ENCODE measurements at regions not wholly inside any gene's neighbourhood (a gene's known extent, or its start where the extent isn't known, plus 50 kb on each side); places are given as distances from the start of the nearest gene placed in this dataset.

DNA sequence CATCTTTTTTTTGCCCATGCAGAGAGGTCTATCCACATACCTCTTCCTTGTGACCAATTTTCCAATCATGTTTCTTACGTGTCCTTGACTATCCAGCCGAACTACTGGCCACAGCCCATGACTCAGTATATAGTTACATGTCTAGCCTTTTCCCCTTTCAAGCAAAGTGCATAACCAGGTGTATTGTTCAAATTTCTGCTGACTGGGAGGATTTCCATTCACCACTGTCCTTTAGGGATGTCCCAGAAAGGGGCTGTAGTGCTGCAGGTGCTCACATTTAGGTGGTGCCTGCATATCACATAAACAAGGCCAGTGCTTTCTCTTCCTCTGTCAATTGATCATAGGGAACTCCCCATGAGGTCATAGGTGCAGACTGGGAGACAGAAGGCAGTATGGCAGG, 69.4 kb upstream of the ALDH1A3 start (continued):
- TF ChIP-seq, protein P1, sequence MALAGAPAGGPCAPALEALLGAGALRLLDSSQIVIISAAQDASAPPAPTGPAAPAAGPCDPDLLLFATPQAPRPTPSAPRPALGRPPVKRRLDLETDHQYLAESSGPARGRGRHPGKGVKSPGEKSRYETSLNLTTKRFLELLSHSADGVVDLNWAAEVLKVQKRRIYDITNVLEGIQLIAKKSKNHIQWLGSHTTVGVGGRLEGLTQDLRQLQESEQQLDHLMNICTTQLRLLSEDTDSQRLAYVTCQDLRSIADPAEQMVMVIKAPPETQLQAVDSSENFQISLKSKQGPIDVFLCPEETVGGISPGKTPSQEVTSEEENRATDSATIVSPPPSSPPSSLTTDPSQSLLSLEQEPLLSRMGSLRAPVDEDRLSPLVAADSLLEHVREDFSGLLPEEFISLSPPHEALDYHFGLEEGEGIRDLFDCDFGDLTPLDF (CRISPR knock-in tag; IDR thresholded peaks at IDR 0.05) = no peak
- TF ChIP-seq CREB5 (CRISPR knock-in tag; IDR thresholded peaks at IDR 0.05) = no peak
- TF ChIP-seq MBD1 (CRISPR knock-in tag; IDR thresholded peaks at IDR 0.05) = no peak

- 5% methylated on average over 2 of the region's 2 CpGs for WGBS (ENCODE audit: insufficient coverage, low coverage, missing lambda C conversion rate)
- no peak overlapping the region for H2AFZ ChIP-seq (ENCODE audit: low read depth, low read length)
- H4K20me1 ChIP-seq (replicated peaks; ENCODE audit: control insufficient read depth, insufficient read depth, low read length) = no peaks in the 10 kb centered on the region
- TF ChIP-seq, protein P2, sequence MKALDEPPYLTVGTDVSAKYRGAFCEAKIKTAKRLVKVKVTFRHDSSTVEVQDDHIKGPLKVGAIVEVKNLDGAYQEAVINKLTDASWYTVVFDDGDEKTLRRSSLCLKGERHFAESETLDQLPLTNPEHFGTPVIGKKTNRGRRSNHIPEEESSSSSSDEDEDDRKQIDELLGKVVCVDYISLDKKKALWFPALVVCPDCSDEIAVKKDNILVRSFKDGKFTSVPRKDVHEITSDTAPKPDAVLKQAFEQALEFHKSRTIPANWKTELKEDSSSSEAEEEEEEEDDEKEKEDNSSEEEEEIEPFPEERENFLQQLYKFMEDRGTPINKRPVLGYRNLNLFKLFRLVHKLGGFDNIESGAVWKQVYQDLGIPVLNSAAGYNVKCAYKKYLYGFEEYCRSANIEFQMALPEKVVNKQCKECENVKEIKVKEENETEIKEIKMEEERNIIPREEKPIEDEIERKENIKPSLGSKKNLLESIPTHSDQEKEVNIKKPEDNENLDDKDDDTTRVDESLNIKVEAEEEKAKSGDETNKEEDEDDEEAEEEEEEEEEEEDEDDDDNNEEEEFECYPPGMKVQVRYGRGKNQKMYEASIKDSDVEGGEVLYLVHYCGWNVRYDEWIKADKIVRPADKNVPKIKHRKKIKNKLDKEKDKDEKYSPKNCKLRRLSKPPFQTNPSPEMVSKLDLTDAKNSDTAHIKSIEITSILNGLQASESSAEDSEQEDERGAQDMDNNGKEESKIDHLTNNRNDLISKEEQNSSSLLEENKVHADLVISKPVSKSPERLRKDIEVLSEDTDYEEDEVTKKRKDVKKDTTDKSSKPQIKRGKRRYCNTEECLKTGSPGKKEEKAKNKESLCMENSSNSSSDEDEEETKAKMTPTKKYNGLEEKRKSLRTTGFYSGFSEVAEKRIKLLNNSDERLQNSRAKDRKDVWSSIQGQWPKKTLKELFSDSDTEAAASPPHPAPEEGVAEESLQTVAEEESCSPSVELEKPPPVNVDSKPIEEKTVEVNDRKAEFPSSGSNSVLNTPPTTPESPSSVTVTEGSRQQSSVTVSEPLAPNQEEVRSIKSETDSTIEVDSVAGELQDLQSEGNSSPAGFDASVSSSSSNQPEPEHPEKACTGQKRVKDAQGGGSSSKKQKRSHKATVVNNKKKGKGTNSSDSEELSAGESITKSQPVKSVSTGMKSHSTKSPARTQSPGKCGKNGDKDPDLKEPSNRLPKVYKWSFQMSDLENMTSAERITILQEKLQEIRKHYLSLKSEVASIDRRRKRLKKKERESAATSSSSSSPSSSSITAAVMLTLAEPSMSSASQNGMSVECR (CRISPR knock-in tag; IDR thresholded peaks at IDR 0.05) = no peak
- TF ChIP-seq, protein P3, sequence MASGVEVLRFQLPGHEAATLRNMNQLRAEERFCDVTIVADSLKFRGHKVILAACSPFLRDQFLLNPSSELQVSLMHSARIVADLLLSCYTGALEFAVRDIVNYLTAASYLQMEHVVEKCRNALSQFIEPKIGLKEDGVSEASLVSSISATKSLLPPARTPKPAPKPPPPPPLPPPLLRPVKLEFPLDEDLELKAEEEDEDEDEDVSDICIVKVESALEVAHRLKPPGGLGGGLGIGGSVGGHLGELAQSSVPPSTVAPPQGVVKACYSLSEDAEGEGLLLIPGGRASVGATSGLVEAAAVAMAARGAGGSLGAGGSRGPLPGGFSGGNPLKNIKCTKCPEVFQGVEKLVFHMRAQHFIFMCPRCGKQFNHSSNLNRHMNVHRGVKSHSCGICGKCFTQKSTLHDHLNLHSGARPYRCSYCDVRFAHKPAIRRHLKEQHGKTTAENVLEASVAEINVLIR (CRISPR knock-in tag; IDR thresholded peaks at IDR 0.05) = no peak
- TF ChIP-seq ZNF41 (CRISPR knock-in tag; conservative IDR thresholded peaks at IDR 0.05) = no peak
- intact Hi-C loops (cut with micrococcal nuclease) = no loop called here
- H3K9me3 ChIP-seq (replicated peaks; ENCODE audit: control insufficient read depth, insufficient read depth, low read depth, low read length) = no peaks in the 10 kb centered on the region
- H3K4me3 ChIP-seq = no peak overlapping the region
- ChIA-PET CTCF (ENCODE audit: low intra/inter-chr PET ratio) (no interaction called here), POLR2A (no interaction called here)
- no peak for ATAC-seq
- no peaks in the 10 kb centered on the region for H3K36me3 ChIP-seq (ENCODE audit: control insufficient read depth, insufficient read depth, low read length)
- no peaks in the 10 kb centered on the region for H3K79me2 ChIP-seq (ENCODE audit: control insufficient read depth, insufficient read depth, low read length)
- DNase-seq (ENCODE audit: extremely low read depth in 1 of 4, low spot score in 3 of 4) = no peak
- no peaks in the 10 kb centered on the region for H3K4me1 ChIP-seq (replicated peaks in 1 of 2; ENCODE audit: control insufficient read depth in 2 of 2, insufficient read depth in 2 of 2, low read length in 2 of 2)
- H3K9me1 ChIP-seq (ENCODE audit: control insufficient read depth, insufficient read depth, low read length) = no peaks in the 10 kb centered on the region
- no peak overlapping the region for H3K27ac ChIP-seq (ENCODE audit: extremely low read depth, low read depth, low read length)
- BruUV-seq (replicated peaks) = no TSS peak
- no peak overlapping the region for H3K9ac ChIP-seq (ENCODE audit: insufficient read depth in 1 of 2, low read depth in 2 of 2, low read length in 2 of 2)
- H3K27me3 ChIP-seq (ENCODE audit: control insufficient read depth in 2 of 2, insufficient read depth in 2 of 2, low read length in 2 of 2) = no peaks in the 10 kb centered on the region
- in situ Hi-C loops (cut with MboI) = no loop called here
- FAIRE-seq = no peak
- no peak overlapping the region for H3K4me2 ChIP-seq (ENCODE audit: insufficient read depth, low read length)
These were observed 68.8 kb upstream of the ALDH1A3 start for GRCh38 chr15:100810831-100811230.

Data from K562 (cell line).